Ishikawa (cell line): ENCODE measurements at regions not wholly inside any gene's neighbourhood (a gene's known extent, or its start where the extent isn't known, plus 50 kb on each side); places are given as distances from the start of the nearest gene placed in this dataset.

Experiments
- NFIC ChIP-seq: IDR thresholded peaks from 2 replicates; pipeline ENCODE4 v1.6.1; 2012
- YY1 ChIP-seq: IDR thresholded peaks from 2 replicates; pipeline ENCODE4 v1.6.1; 2012; ENCODE audit warnings: low read depth
- TF ChIP-seq, protein P1 (sequence below): IDR thresholded peaks from 2 replicates; pipeline ENCODE4 v1.6.1; 2012

GRCh38 chr7:140262242-140262903 is 85.6 kb upstream of the KDM7A start:
- TF ChIP-seq YY1 (no peak), NFIC (no peak)
- TF ChIP-seq, protein P1, sequence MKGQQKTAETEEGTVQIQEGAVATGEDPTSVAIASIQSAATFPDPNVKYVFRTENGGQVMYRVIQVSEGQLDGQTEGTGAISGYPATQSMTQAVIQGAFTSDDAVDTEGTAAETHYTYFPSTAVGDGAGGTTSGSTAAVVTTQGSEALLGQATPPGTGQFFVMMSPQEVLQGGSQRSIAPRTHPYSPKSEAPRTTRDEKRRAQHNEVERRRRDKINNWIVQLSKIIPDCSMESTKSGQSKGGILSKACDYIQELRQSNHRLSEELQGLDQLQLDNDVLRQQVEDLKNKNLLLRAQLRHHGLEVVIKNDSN = no peak
